ENCODE measurements at regions not wholly inside any gene's neighbourhood (a gene's known extent, or its start where the extent isn't known, plus 50 kb on each side); places are given as distances from the start of the nearest gene placed in this dataset.
"Not testable (repeated sequence)": the region's sequence is repeated elsewhere in the genome, so short reads cannot be mapped to it uniquely, and the experiment has no call there.

GRCh38 chr7:69428089-69428488 is 170.2 kb upstream of the AUTS2 start:
- no peak for DNase-seq (ENCODE audit: low read depth)
- no peak for TF ChIP-seq CTCF (IDR thresholded peaks at IDR 0.05; ENCODE audit: control insufficient read depth, extremely low read depth, insufficient read depth)
- H3K4me3 ChIP-seq (ENCODE audit: low read depth, low read length): no peak overlapping the region

- no peak overlapping the region for H3K4me3 ChIP-seq (ENCODE audit: low read depth, low read length)
- no peak for TF ChIP-seq CTCF (IDR thresholded peaks at IDR 0.05; ENCODE audit: control insufficient read depth, extremely low read depth, insufficient read depth)
- DNase-seq (ENCODE audit: low read depth): no peak
These were observed 168.3 kb upstream of the AUTS2 start for GRCh38 chr7:69429911-69430383.

- no peak for TF ChIP-seq CTCF (IDR thresholded peaks at IDR 0.05; ENCODE audit: control insufficient read depth, extremely low read depth, insufficient read depth)
- DNase-seq (ENCODE audit: low read depth): no peak
- no peak overlapping the region for H3K4me3 ChIP-seq (ENCODE audit: low read depth, low read length)
These were observed 167.8 kb upstream of the AUTS2 start for GRCh38 chr7:69430384-69431021.

- no peak for DNase-seq (ENCODE audit: low read depth)
- no peak for TF ChIP-seq CTCF (IDR thresholded peaks at IDR 0.05; ENCODE audit: control insufficient read depth, extremely low read depth, insufficient read depth)
These were observed 166.6 kb upstream of the AUTS2 start for GRCh38 chr7:69431626-69432025.

GRCh38 chr7:69432276-69432675 is 166.0 kb upstream of the AUTS2 start:
- DNase-seq (ENCODE audit: low read depth); H3K4me3 ChIP-seq (ENCODE audit: low read depth, low read length): not testable (repeated sequence)

More at GRCh38 chr7:69431626-69432025, 166.6 kb upstream of the AUTS2 start:
- no peak overlapping the region for H3K4me3 ChIP-seq (ENCODE audit: low read depth, low read length)

- H3K4me3 ChIP-seq (ENCODE audit: low read depth, low read length): no peak overlapping the region
- no peak for DNase-seq (ENCODE audit: low read depth)
- no peak for TF ChIP-seq CTCF (IDR thresholded peaks at IDR 0.05; ENCODE audit: control insufficient read depth, extremely low read depth, insufficient read depth)
These were observed 165.2 kb upstream of the AUTS2 start for GRCh38 chr7:69433081-69433480.

GRCh38 chr7:69434398-69434815 is 163.9 kb upstream of the AUTS2 start:
- no peak overlapping the region for H3K4me3 ChIP-seq (ENCODE audit: low read depth, low read length)
- no peak for TF ChIP-seq CTCF (IDR thresholded peaks at IDR 0.05; ENCODE audit: control insufficient read depth, extremely low read depth, insufficient read depth)
- DNase-seq (ENCODE audit: low read depth): no peak

Data from LNCaP clone FGC (cell line).